GM18909 (cell line): ENCODE measurements at regions not wholly inside any gene's neighbourhood (a gene's known extent, or its start where the extent isn't known, plus 50 kb on each side); places are given as distances from the start of the nearest gene placed in this dataset.
"Not testable (repeated sequence)": the region's sequence is repeated elsewhere in the genome, so short reads cannot be mapped to it uniquely, and the experiment has no call there.

Experiments
- ATAC-seq: cut with Tn5 transposase; IDR thresholded peaks from one replicate; pipeline ENCODE4 v1.9.1; 2021; ENCODE audit warnings: mild to moderate bottlenecking; ENCODE audit not compliant: unreplicated experiment, poor library complexity

- ATAC-seq = not testable (repeated sequence)
Measured at GRCh38 chr1:120941066-120941465, 51.5 kb downstream of the PPIAL4A start.

- not testable (repeated sequence) for ATAC-seq
Measured at GRCh38 chr1:120941836-120942217, 52.3 kb downstream of the PPIAL4A start.

GRCh38 chr1:120942218-120942944, 52.8 kb downstream of the PPIAL4A start:
- ATAC-seq = peak; percentile 82

- not testable (repeated sequence) for ATAC-seq
Measured at GRCh38 chr1:120942945-120943319, 53.4 kb downstream of the PPIAL4A start.

GRCh38 chr1:120944691-120945090, 55.1 kb downstream of the PPIAL4A start:
- ATAC-seq = not testable (repeated sequence)

GRCh38 chr1:120945122-120945521, 55.6 kb downstream of the PPIAL4A start:
- not testable (repeated sequence) for ATAC-seq

GRCh38 chr1:120947114-120947513, 57.5 kb downstream of the PPIAL4A start:
- not testable (repeated sequence) for ATAC-seq

- ATAC-seq = not testable (repeated sequence)
Measured at GRCh38 chr1:120949724-120950123, 60.2 kb downstream of the PPIAL4A start.

- not testable (repeated sequence) for ATAC-seq
Measured at GRCh38 chr1:120950633-120951032, 61.1 kb downstream of the PPIAL4A start.

GRCh38 chr1:120951100-120951499, 61.5 kb downstream of the PPIAL4A start:
- not testable (repeated sequence) for ATAC-seq

GRCh38 chr1:120952207-120952870, 62.8 kb downstream of the PPIAL4A start:
- ATAC-seq = not testable (repeated sequence)

GRCh38 chr1:120952871-120953265, 63.3 kb downstream of the PPIAL4A start:
- not testable (repeated sequence) for ATAC-seq

GRCh38 chr1:120954736-120955135, 65.2 kb downstream of the PPIAL4A start:
- no peak for ATAC-seq

GRCh38 chr1:120955961-120956360, 66.4 kb downstream of the PPIAL4A start:
- ATAC-seq = not testable (repeated sequence)

GRCh38 chr1:120966018-120966417, 76.4 kb downstream of the PPIAL4A start:
- ATAC-seq = not testable (repeated sequence)

GRCh38 chr1:120972863-120973262, 83.3 kb downstream of the PPIAL4A start:
- not testable (repeated sequence) for ATAC-seq

- not testable (repeated sequence) for ATAC-seq
Measured at GRCh38 chr1:120973836-120974235, 84.3 kb downstream of the PPIAL4A start.

GRCh38 chr1:120977279-120977678, 87.7 kb downstream of the PPIAL4A start:
- not testable (repeated sequence) for ATAC-seq

- ATAC-seq = not testable (repeated sequence)
Measured at GRCh38 chr1:120981489-120982094, 92.0 kb downstream of the PPIAL4A start.

GRCh38 chr1:120994614-120995013, 105.0 kb downstream of the PPIAL4A start:
- ATAC-seq = peak; percentile 16

- peak; percentile 65 for ATAC-seq
Measured at GRCh38 chr1:120995025-120995424, 105.5 kb downstream of the PPIAL4A start.
